ENCODE measurements at regions not wholly inside any gene's neighbourhood (a gene's known extent, or its start where the extent isn't known, plus 50 kb on each side); places are given as distances from the start of the nearest gene placed in this dataset.

DNA sequence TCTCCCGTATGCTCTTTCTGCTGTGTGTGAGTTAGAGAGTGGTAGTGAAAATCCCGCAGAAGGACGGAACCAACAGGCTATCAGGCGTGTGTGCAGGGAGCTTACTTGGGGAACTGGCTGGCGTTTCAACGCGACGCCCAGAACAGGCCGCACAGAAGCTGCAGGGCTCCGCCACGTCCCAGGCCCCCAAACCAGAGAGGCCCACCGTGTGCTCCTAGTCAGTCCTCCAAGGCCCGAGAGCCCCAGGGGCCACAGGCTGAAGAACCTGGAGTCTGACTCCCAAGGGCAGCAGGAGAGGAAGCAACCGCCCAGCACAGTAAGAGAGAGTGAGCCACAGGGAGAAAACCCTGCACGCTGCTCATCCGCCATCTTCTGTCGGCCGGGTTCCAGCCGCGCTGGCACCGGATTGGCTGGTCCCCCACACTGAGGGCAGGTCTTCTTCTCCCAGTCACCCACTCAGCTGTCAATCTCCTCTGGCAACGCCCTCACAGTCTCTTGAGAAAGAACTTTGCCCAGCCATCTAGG, 730.6 kb upstream of the VSTM2A start (continued):
- TF ChIP-seq, protein P1, sequence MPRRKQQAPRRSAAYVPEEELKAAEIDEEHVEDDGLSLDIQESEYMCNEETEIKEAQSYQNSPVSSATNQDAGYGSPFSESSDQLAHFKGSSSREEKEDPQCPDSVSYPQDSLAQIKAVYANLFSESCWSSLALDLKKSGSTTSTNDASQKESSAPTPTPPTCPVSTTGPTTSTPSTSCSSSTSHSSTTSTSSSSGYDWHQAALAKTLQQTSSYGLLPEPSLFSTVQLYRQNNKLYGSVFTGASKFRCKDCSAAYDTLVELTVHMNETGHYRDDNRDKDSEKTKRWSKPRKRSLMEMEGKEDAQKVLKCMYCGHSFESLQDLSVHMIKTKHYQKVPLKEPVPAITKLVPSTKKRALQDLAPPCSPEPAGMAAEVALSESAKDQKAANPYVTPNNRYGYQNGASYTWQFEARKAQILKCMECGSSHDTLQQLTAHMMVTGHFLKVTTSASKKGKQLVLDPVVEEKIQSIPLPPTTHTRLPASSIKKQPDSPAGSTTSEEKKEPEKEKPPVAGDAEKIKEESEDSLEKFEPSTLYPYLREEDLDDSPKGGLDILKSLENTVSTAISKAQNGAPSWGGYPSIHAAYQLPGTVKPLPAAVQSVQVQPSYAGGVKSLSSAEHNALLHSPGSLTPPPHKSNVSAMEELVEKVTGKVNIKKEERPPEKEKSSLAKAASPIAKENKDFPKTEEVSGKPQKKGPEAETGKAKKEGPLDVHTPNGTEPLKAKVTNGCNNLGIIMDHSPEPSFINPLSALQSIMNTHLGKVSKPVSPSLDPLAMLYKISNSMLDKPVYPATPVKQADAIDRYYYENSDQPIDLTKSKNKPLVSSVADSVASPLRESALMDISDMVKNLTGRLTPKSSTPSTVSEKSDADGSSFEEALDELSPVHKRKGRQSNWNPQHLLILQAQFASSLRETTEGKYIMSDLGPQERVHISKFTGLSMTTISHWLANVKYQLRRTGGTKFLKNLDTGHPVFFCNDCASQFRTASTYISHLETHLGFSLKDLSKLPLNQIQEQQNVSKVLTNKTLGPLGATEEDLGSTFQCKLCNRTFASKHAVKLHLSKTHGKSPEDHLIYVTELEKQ (CRISPR knock-in tag; IDR thresholded peaks at IDR 0.05) = no peak
- TF ChIP-seq CBX1 (IDR thresholded peaks at IDR 0.05; ENCODE audit: low read depth) = peak; percentile 38; the same call in 1 of the 2 replicates
- TF ChIP-seq SOX6 (IDR thresholded peaks at IDR 0.05) = no peak
- no peak for TF ChIP-seq LEF1 (IDR thresholded peaks at IDR 0.05)
- peak; percentile 23; the same call in 1 of the 2 replicates for TF ChIP-seq SIN3B (IDR thresholded peaks at IDR 0.05; ENCODE audit: low read depth)
- no peak for TF ChIP-seq SRSF7 (optimal IDR thresholded peaks at IDR 0.05; ENCODE audit: low read depth, low read length)
- TF ChIP-seq EHMT2 (IDR thresholded peaks at IDR 0.05) = no peak
- TF ChIP-seq BCL6 (CRISPR knock-in tag; IDR thresholded peaks at IDR 0.05) = no peak
- TF ChIP-seq TBP (optimal IDR thresholded peaks at IDR 0.05; ENCODE audit: low read depth, low read length) = peak; percentile 91
- TF ChIP-seq, protein P2, sequence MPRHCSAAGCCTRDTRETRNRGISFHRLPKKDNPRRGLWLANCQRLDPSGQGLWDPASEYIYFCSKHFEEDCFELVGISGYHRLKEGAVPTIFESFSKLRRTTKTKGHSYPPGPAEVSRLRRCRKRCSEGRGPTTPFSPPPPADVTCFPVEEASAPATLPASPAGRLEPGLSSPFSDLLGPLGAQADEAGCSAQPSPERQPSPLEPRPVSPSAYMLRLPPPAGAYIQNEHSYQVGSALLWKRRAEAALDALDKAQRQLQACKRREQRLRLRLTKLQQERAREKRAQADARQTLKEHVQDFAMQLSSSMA (CRISPR knock-in tag; IDR thresholded peaks at IDR 0.05) = no peak
- TF ChIP-seq SP2 (IDR thresholded peaks at IDR 0.05; ENCODE audit: extremely low read depth, low read depth, low read length, poor library complexity, severe bottlenecking) = peak; percentile 68
- no peak for TF ChIP-seq CHCHD3 (CRISPR knock-in tag; IDR thresholded peaks at IDR 0.05)
- no peak for TF ChIP-seq FOXK1 (CRISPR knock-in tag; IDR thresholded peaks at IDR 0.05; ENCODE audit: borderline replicate concordance)
- no peak for TF ChIP-seq CREM (IDR thresholded peaks at IDR 0.05; ENCODE audit: low read depth)
- peak; percentile 40 for TF ChIP-seq SAP30 (IDR thresholded peaks at IDR 0.05; ENCODE audit: borderline replicate concordance, insufficient read depth, low read depth, low read length, poor library complexity, severe bottlenecking)
- TF ChIP-seq BRD9 (IDR thresholded peaks at IDR 0.05; ENCODE audit: low read depth, partially characterized antibody) = peak; percentile 67
- TF ChIP-seq, protein P3, sequence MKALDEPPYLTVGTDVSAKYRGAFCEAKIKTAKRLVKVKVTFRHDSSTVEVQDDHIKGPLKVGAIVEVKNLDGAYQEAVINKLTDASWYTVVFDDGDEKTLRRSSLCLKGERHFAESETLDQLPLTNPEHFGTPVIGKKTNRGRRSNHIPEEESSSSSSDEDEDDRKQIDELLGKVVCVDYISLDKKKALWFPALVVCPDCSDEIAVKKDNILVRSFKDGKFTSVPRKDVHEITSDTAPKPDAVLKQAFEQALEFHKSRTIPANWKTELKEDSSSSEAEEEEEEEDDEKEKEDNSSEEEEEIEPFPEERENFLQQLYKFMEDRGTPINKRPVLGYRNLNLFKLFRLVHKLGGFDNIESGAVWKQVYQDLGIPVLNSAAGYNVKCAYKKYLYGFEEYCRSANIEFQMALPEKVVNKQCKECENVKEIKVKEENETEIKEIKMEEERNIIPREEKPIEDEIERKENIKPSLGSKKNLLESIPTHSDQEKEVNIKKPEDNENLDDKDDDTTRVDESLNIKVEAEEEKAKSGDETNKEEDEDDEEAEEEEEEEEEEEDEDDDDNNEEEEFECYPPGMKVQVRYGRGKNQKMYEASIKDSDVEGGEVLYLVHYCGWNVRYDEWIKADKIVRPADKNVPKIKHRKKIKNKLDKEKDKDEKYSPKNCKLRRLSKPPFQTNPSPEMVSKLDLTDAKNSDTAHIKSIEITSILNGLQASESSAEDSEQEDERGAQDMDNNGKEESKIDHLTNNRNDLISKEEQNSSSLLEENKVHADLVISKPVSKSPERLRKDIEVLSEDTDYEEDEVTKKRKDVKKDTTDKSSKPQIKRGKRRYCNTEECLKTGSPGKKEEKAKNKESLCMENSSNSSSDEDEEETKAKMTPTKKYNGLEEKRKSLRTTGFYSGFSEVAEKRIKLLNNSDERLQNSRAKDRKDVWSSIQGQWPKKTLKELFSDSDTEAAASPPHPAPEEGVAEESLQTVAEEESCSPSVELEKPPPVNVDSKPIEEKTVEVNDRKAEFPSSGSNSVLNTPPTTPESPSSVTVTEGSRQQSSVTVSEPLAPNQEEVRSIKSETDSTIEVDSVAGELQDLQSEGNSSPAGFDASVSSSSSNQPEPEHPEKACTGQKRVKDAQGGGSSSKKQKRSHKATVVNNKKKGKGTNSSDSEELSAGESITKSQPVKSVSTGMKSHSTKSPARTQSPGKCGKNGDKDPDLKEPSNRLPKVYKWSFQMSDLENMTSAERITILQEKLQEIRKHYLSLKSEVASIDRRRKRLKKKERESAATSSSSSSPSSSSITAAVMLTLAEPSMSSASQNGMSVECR (CRISPR knock-in tag; IDR thresholded peaks at IDR 0.05) = no peak
- TF ChIP-seq, protein P4, sequence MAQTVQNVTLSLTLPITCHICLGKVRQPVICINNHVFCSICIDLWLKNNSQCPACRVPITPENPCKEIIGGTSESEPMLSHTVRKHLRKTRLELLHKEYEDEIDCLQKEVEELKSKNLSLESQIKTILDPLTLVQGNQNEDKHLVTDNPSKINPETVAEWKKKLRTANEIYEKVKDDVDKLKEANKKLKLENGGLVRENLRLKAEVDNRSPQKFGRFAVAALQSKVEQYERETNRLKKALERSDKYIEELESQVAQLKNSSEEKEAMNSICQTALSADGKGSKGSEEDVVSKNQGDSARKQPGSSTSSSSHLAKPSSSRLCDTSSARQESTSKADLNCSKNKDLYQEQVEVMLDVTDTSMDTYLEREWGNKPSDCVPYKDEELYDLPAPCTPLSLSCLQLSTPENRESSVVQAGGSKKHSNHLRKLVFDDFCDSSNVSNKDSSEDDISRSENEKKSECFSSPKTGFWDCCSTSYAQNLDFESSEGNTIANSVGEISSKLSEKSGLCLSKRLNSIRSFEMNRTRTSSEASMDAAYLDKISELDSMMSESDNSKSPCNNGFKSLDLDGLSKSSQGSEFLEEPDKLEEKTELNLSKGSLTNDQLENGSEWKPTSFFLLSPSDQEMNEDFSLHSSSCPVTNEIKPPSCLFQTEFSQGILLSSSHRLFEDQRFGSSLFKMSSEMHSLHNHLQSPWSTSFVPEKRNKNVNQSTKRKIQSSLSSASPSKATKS (CRISPR knock-in tag; IDR thresholded peaks at IDR 0.05) = no peak
- TF ChIP-seq, protein P5, sequence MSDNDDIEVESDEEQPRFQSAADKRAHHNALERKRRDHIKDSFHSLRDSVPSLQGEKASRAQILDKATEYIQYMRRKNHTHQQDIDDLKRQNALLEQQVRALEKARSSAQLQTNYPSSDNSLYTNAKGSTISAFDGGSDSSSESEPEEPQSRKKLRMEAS (CRISPR knock-in tag; IDR thresholded peaks at IDR 0.05) = no peak
